HG03139 (cell line): ENCODE measurements at regions not wholly inside any gene's neighbourhood (a gene's known extent, or its start where the extent isn't known, plus 50 kb on each side); places are given as distances from the start of the nearest gene placed in this dataset.
A peak's percentile ranks its signal among the peaks of the same experiment; 100 is the strongest.

Source experiments
- ATAC-seq: cut with Tn5 transposase; IDR thresholded peaks from one replicate; pipeline ENCODE4 v1.9.1; 2021; ENCODE audit not compliant: unreplicated experiment

- ATAC-seq, result no peak
These were observed 339.9 kb upstream of the PKDCC start for GRCh38 chr2:41707790-41708451.

DNA sequence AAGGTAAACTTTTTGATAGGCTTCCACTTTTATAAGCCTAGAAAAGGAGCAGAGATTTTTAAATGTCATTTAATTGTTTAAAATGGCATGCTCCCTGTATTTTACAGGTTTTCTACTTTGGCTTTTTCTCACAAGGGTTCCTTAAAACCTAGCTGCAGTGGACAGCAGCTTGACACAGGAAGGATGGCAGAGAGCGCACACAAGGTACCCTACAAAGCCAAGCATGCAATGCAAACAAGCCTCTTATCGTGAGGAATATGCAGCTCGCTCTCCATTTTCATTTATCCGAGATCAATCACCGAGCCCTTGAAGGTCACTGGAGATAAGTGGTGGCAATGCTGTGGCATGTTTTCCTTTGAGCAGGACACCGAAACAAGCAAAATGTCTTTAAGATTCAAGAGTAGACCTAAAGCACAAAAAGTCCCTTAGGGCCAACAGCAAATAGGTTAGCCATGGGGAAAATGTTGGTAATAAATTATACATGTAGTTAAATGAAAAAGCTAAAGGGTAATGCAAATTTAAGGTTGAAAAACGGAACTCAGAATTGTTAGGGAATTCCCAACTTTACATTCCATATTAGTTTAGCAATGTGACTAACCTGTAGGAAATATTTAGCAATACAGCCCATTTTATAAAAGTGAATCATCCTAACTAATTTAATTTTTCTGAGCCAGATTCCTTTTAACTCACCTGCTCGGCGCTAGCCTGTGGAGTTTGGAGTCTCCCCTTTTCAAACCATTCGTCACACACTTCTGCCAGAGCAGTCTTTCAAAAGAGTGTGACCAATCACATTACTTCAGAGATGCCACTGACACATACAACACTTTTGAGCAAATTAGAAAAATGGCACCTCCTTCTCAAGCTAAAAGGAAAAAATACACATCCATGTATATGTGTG, 337.9 kb upstream of the PKDCC start:
- ATAC-seq, result no peak

- no peak for ATAC-seq
These were observed 336.9 kb upstream of the PKDCC start for GRCh38 chr2:41710944-41711343.

- ATAC-seq, result no peak
These were observed 336.1 kb upstream of the PKDCC start for GRCh38 chr2:41711736-41712135.

DNA sequence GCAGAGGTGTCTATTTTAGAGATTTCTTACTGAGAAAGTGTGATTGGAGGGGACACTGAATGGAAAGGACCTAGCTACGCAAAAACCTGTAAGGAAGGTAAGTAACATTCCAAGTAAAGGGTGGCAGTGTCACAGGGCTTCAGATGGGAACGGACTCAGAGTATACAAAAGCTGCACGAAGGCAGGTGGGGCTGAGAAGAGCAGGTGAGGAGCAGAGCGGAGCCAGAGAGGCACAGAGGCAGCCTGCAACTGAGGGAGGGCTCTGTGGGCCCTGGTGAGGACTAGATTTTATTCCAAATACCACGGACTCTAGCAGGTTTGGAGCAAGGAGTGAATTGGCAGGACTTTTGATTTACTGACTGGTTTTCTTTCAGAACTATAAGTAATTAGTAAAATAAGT, 331.3 kb upstream of the PKDCC start:
- ATAC-seq, result no peak

DNA sequence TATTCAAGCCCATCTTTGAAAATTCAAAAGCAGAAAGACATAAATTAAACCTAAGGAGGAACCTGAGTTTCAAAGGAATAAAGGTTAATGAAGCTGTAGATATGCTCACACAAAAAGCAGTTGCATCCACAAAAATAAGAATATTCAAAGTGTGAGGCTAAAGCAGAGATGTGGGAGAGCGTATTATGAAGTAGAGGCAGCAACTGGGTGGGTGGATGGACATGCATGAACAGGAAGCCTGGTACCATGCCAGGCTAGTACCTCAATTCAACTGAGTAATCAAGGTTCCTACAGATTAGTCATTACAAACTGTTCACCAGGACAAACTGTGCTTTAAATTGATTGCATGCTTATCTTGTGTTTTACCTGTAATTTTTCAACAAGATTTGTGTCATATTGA, 330.0 kb upstream of the PKDCC start:
- no peak for ATAC-seq

GRCh38 chr2:41718705-41719104, 329.1 kb upstream of the PKDCC start:
- no peak for ATAC-seq

DNA sequence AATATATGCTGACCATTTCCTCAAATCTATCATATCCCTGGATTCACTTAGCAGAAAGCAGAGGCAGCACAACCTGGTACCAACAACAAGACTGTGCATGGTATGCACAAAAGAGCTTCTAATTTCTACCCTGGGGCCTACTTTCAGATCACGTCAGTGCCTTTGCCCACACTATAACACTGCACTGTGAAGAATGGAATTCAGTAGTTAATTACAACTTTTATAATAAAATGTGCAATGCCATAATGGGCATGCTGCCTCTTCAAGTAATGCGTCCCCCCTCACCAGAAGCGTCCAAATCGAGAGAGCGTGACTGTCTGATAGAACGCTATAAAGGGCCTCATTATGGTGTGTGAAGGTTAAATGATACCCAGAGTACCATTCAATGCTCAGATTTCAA, 328.1 kb upstream of the PKDCC start:
- ATAC-seq, result no peak

- ATAC-seq, result peak; percentile 57
These were observed 327.2 kb upstream of the PKDCC start for GRCh38 chr2:41720331-41721251.

DNA sequence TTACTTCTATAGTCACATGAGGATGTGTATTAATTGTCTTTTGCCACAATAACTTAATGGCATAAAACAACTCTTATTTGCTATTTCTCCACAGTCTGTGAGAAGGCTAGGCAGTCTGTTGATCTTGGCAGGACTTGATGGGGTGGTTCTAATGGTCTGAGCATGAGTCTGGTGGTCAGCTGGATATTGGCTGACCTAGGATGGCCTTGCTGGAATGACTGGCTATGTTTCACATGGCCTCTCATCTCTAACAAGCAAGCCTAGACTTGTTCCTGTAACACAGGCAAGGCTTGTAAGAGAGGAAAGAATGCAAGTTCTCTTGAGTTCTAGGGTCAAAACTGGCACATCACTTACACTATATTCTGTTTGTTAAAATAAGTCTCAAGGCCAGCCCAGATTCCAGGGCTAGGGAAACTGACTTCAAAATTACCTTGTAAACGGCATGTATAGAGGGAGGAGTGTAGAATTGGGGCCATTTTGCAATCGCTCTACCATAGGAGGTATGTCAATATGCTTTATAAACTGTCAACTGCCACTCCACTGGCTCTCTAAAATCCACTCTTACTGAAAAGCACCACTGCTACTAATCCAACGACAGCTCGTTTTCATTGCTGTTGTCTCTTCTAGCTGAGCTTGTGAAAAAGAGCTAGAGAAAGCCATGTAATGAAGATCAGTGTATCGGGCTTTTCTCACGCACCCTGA, 325.0 kb upstream of the PKDCC start:
- ATAC-seq, result no peak

GRCh38 chr2:41723526-41723925, 324.3 kb upstream of the PKDCC start:
- ATAC-seq, result no peak

- no peak for ATAC-seq
These were observed 323.4 kb upstream of the PKDCC start for GRCh38 chr2:41724465-41724864.

- no peak for ATAC-seq
These were observed 321.9 kb upstream of the PKDCC start for GRCh38 chr2:41725901-41726300.

GRCh38 chr2:41726364-41726763, 321.5 kb upstream of the PKDCC start:
- ATAC-seq, result no peak

GRCh38 chr2:41727152-41727551, 320.7 kb upstream of the PKDCC start:
- ATAC-seq, result no peak

DNA sequence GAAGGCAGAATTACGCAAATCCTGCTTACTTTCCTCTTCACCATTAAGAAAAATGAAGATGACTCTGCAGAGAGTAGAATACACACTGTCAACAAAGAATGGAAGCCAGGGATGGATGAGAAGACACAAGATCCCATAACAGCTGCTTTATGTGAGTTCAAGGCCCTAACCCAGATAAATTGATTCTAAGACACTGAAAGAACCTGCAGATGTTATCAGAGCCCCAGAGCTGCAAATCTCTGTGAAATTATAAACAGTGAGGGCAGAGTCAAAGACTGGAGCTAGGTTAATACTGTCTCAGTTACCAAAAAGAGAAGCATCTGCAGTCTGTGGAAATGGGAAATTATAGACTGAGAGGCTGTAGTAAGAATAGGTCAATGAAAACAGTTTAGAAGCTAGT, 320.1 kb upstream of the PKDCC start:
- ATAC-seq, result no peak

- no peak for ATAC-seq
These were observed 319.0 kb upstream of the PKDCC start for GRCh38 chr2:41728788-41729338.

DNA sequence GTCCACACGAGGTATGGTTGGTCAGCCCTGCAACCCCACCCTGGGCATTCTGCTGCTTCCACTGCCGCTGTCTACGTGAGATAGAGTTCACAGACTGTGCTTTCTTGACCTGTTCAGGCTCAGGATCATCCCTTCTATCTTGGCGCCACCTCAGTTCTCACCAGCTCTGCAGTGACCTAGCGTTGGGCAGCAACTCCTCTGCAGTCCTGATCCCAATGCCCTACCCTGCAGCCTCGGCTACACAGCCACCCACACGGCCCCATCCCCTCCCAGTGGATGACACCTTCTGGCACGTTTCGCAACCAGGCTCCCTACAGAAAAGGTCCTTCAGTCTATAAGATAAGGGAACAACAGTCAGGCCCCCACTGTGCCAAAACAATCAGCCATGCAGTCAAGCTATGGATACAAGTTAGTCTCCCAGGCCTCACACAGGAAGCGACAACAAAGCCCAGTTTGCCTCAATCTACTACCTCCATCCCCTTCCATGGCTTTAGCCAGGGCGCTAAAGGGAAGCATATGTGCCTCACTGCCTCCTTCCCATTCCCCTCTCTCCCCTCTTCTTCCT, 317.9 kb upstream of the PKDCC start:
- no peak for ATAC-seq

- no peak for ATAC-seq
These were observed 312.8 kb upstream of the PKDCC start for GRCh38 chr2:41735006-41735405.

- ATAC-seq, result no peak
These were observed 312.3 kb upstream of the PKDCC start for GRCh38 chr2:41735476-41735875.
